Keratinocyte (primary cell): ENCODE measurements at regions not wholly inside any gene's neighbourhood (a gene's known extent, or its start where the extent isn't known, plus 50 kb on each side); places are given as distances from the start of the nearest gene placed in this dataset.

Experiments
- DNase-seq: peaks from one replicate; pipeline ENCODE4 v3.0.0-alpha.2; 2011; ENCODE audit warnings: low read depth, missing footprints, low spot score
- FAIRE-seq: peaks from 2 replicates; lab custom pipeline; 2011; peaks lifted over from hg19 to GRCh38; lab: Jason Lieb, UNC
- H2AFZ ChIP-seq: 2 replicates; pipeline ENCODE4 v1.6.0; 2012; ENCODE audit warnings: low read length, control low read depth, inconsistent platforms; ENCODE audit not compliant: control insufficient read depth
- H3K27ac ChIP-seq: 2 replicates; pipeline ENCODE4 v1.5.1; 2011; ENCODE audit warnings: low read length; ENCODE audit not compliant: control insufficient read depth, insufficient read depth
- H3K27me3 ChIP-seq: 3 replicates; pipeline ENCODE4 v1.6.0; 2011; ENCODE audit warnings: low read length; ENCODE audit not compliant: control insufficient read depth, insufficient read depth; ENCODE audit errors: extremely low read depth
- H3K36me3 ChIP-seq, 2 experiments: 2 replicates in 1 of 2; 3 replicates in 1 of 2; pipeline ENCODE4 v1.5.1; 2011; ENCODE audit warnings: low read length in 2 of 2, mild to moderate bottlenecking in 1 of 2; ENCODE audit not compliant: control insufficient read depth in 2 of 2, insufficient read depth in 2 of 2; ENCODE audit errors: extremely low read depth in 1 of 2
- H3K4me1 ChIP-seq: 3 replicates; pipeline ENCODE4 v1.5.1; 2011; ENCODE audit warnings: low read length; ENCODE audit not compliant: control insufficient read depth, insufficient read depth; ENCODE audit errors: extremely low read depth
- H3K4me2 ChIP-seq: 3 replicates; pipeline ENCODE4 v1.6.0; 2011; ENCODE audit warnings: low read depth, low read length; ENCODE audit not compliant: control insufficient read depth, insufficient read depth; ENCODE audit errors: extremely low read depth
- H3K4me3 ChIP-seq, 3 experiments: fragments of 200-600 bp in 1 of 3; sonication (generic) in 1 of 3; 2 replicates in 2 of 3; 3 replicates in 1 of 3; pipeline ENCODE4 v1.5.1; 2011 to 2016; ENCODE audit warnings: low read length in 3 of 3, mild to moderate bottlenecking in 3 of 3, control low read depth in 2 of 3, inconsistent platforms in 1 of 3, low read depth in 1 of 3, mixed read lengths in 1 of 3, mixed run types in 1 of 3, moderate library complexity in 1 of 3; ENCODE audit not compliant: control insufficient read depth in 2 of 3, insufficient read depth in 2 of 3; ENCODE audit errors: extremely low read depth in 1 of 3
- H3K79me2 ChIP-seq: 2 replicates; pipeline ENCODE4 v1.6.0; 2012; ENCODE audit warnings: low read length; ENCODE audit not compliant: control insufficient read depth, insufficient read depth
- H3K9ac ChIP-seq: 3 replicates; pipeline ENCODE4 v1.6.0; 2011; ENCODE audit warnings: low read length; ENCODE audit not compliant: control insufficient read depth, insufficient read depth; ENCODE audit errors: extremely low read depth
- H3K9me1 ChIP-seq: 3 replicates; pipeline ENCODE4 v1.6.0; 2011; ENCODE audit warnings: low read length; ENCODE audit not compliant: control insufficient read depth, insufficient read depth; ENCODE audit errors: extremely low read depth
- H3K9me3 ChIP-seq: 2 replicates; pipeline ENCODE4 v1.5.1; 2012; ENCODE audit warnings: low read depth, low read length; ENCODE audit not compliant: control insufficient read depth
- H4K20me1 ChIP-seq: 3 replicates; pipeline ENCODE4 v1.6.0; 2011; ENCODE audit warnings: low read length; ENCODE audit not compliant: control insufficient read depth, insufficient read depth; ENCODE audit errors: extremely low read depth
- EZH2 ChIP-seq: IDR thresholded peaks from one replicate; pipeline ENCODE4 v1.6.1; 2012; ENCODE audit warnings: inconsistent platforms, mild to moderate bottlenecking, low read length, moderate library complexity
- dilution Hi-C: fragments of 300-500 bp; cut with MboI; formaldehyde crosslinking; loops from one replicate; pipeline ENCODE4 v1.7.0; 2020; ENCODE audit warnings: low sequenced_read_pairs; ENCODE audit not compliant: extremely low pct_ligation_motif_present
- TF ChIP-seq, protein P1 (sequence below), 3 experiments: IDR thresholded peaks in 1 of 3; conservative IDR thresholded peaks in 1 of 3; optimal IDR thresholded peaks in 1 of 3; 2 replicates in 2 of 3; 3 replicates in 1 of 3; pipeline versions ENCODE3 to v1.5.1; 2011; ENCODE audit warnings: low read length in 3 of 3, mild to moderate bottlenecking in 3 of 3, moderate library complexity in 2 of 3, control low read depth in 1 of 3, inconsistent platforms in 1 of 3; ENCODE audit not compliant: insufficient read depth in 2 of 3; ENCODE audit errors: extremely low read depth in 1 of 3

- no peak for FAIRE-seq
Observed at GRCh38 chr14:81676879-81677278, 143.2 kb upstream of the SEL1L start.

DNA sequence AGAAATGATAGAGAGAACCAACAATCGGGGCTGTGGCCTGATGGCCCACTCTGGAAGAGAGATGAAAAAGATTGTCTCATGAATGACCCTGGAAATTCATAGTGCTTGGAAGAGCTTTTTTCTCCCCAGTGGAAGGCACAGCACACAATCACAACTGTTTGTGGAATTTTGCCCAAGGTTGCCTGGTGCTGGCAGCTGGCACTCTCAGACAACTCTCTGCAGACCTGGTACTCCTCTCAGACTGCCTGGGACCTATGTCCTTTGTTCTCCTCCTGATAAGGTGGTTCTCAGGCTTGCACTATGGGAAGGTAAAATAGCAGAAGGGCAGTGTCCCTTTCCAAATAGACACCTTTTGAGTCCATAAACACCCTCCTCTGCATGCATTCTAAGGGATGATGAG is 144.1 kb upstream of the SEL1L start:
- no peaks in the 10 kb centered on the region for H4K20me1 ChIP-seq
- dilution Hi-C loops = no loop called here
- no peaks in the 10 kb centered on the region for H3K27me3 ChIP-seq
- no peak overlapping the region for H3K4me2 ChIP-seq
- no peak overlapping the region for H3K9ac ChIP-seq
- no peaks in the 10 kb centered on the region for H3K9me3 ChIP-seq
- H3K79me2 ChIP-seq = no peaks in the 10 kb centered on the region
- H2AFZ ChIP-seq = no peak overlapping the region
- H3K9me1 ChIP-seq = no peaks in the 10 kb centered on the region
- H3K4me3 ChIP-seq = no peak overlapping the region
- FAIRE-seq (no peak), DNase-seq (no peak)
- H3K36me3 ChIP-seq = no peaks in the 10 kb centered on the region
- H3K27ac ChIP-seq = no peak overlapping the region
- TF ChIP-seq EZH2 = no peak
- TF ChIP-seq, protein P1, sequence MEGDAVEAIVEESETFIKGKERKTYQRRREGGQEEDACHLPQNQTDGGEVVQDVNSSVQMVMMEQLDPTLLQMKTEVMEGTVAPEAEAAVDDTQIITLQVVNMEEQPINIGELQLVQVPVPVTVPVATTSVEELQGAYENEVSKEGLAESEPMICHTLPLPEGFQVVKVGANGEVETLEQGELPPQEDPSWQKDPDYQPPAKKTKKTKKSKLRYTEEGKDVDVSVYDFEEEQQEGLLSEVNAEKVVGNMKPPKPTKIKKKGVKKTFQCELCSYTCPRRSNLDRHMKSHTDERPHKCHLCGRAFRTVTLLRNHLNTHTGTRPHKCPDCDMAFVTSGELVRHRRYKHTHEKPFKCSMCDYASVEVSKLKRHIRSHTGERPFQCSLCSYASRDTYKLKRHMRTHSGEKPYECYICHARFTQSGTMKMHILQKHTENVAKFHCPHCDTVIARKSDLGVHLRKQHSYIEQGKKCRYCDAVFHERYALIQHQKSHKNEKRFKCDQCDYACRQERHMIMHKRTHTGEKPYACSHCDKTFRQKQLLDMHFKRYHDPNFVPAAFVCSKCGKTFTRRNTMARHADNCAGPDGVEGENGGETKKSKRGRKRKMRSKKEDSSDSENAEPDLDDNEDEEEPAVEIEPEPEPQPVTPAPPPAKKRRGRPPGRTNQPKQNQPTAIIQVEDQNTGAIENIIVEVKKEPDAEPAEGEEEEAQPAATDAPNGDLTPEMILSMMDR (optimal IDR thresholded peaks at IDR 0.05 in 1 of 3, IDR thresholded peaks at IDR 0.05 in 1 of 3, conservative IDR thresholded peaks at IDR 0.05 in 1 of 3; ENCODE audit: extremely low read depth in 1 of 3, insufficient read depth in 2 of 3, low read length in 3 of 3) = no peak
- no peaks in the 10 kb centered on the region for H3K4me1 ChIP-seq

More at GRCh38 chr14:81676879-81677278, 143.2 kb upstream of the SEL1L start:
- Histone ChIP-seq H3K4me1 (no peaks in the 10 kb centered on the region), H3K36me3 (no peaks in the 10 kb centered on the region), H2AFZ (no peak overlapping the region), H3K9ac (no peak overlapping the region), H3K9me3 (no peaks in the 10 kb centered on the region), H3K79me2 (no peaks in the 10 kb centered on the region), H3K27ac (no peak overlapping the region), H3K9me1 (no peaks in the 10 kb centered on the region), H3K4me2 (no peak overlapping the region), H4K20me1 (no peaks in the 10 kb centered on the region), H3K4me3 (no peak overlapping the region), H3K27me3 (no peaks in the 10 kb centered on the region)
- dilution Hi-C loops = no loop called here
- DNase-seq = no peak
- TF ChIP-seq EZH2 = no peak
- TF ChIP-seq, protein P1 (optimal IDR thresholded peaks at IDR 0.05 in 1 of 3, IDR thresholded peaks at IDR 0.05 in 1 of 3, conservative IDR thresholded peaks at IDR 0.05 in 1 of 3; ENCODE audit: extremely low read depth in 1 of 3, insufficient read depth in 2 of 3, low read length in 3 of 3) = no peak
